ENCODE measurements at regions not wholly inside any gene's neighbourhood (a gene's known extent, or its start where the extent isn't known, plus 50 kb on each side); places are given as distances from the start of the nearest gene placed in this dataset.

GRCh38 chr7:54823776-54824175, 64.8 kb upstream of the SEC61G start:
- TF ChIP-seq EP300 (conservative IDR thresholded peaks at IDR 0.05; ENCODE audit: poor library complexity, severe bottlenecking) (no peak), CTCF (IDR thresholded peaks at IDR 0.05; ENCODE audit: poor library complexity, severe bottlenecking) (no peak), EZH2 (IDR thresholded peaks at IDR 0.05; ENCODE audit: borderline replicate concordance, insufficient read depth, low read length, poor library complexity, severe bottlenecking) (no peak)
